Calu3 (cell line): ENCODE measurements at regions not wholly inside any gene's neighbourhood (a gene's known extent, or its start where the extent isn't known, plus 50 kb on each side); places are given as distances from the start of the nearest gene placed in this dataset.

Source experiments
- BruUV-seq: library from RNA; stranded (reverse); fragments of 400-500 nt; replicated peaks from 2 replicates; lab custom pipeline; 2021; lab: Mats Ljungman, UMichigan
- CTCF ChIA-PET: fragments of 300-600 bp; sonication (Branson Sonifier 250); formaldehyde crosslinking; loops from one replicate; lab custom pipeline; 2022; ENCODE audit warnings: antibody characterized with exemption; lab: Charles Lee
- DNase-seq: peaks from one replicate; pipeline ENCODE4 v3.0.0; 2022
- H3K27ac Mint-ChIP-seq: one replicate; pipeline ENCODE4 v1.8.0; 2022; ENCODE audit warnings: mixed read lengths; ENCODE audit not compliant: unreplicated experiment
- H3K27me3 Mint-ChIP-seq: one replicate; pipeline ENCODE4 v1.8.0; 2022; ENCODE audit warnings: mixed read lengths; ENCODE audit not compliant: unreplicated experiment
- H3K36me3 Mint-ChIP-seq: one replicate; pipeline ENCODE4 v1.8.0; 2022; ENCODE audit warnings: mild to moderate bottlenecking, moderate library complexity, mixed read lengths; ENCODE audit not compliant: insufficient read depth, unreplicated experiment
- H3K4me1 Mint-ChIP-seq: one replicate; pipeline ENCODE4 v1.8.0; 2022; ENCODE audit warnings: mild to moderate bottlenecking, low read depth, mixed read lengths; ENCODE audit not compliant: unreplicated experiment
- H3K4me3 Mint-ChIP-seq: one replicate; pipeline ENCODE4 v1.8.0; 2022; ENCODE audit warnings: mild to moderate bottlenecking, low read depth, moderate library complexity, mixed read lengths; ENCODE audit not compliant: unreplicated experiment
- H3K9me3 Mint-ChIP-seq: one replicate; pipeline ENCODE4 v1.8.0; 2022; ENCODE audit warnings: low read depth, mixed read lengths; ENCODE audit not compliant: unreplicated experiment
- CTCF ChIP-seq: fragments of 200-600 bp; IDR thresholded peaks from one replicate; pipeline ENCODE4 v1.8.0; 2022; ENCODE audit warnings: antibody characterized with exemption; ENCODE audit not compliant: unreplicated experiment
- intact Hi-C: fragments of 100-400 bp; cut with micrococcal nuclease; formaldehyde crosslinking; loops from one replicate; pipeline ENCODE4 v1.10.0; 2022; ENCODE audit not compliant: unreplicated experiment

GRCh38 chr6:23952245-23952644, 173.8 kb upstream of the NRSN1 start:
- H3K27me3 Mint-ChIP-seq = no peaks in the 10 kb centered on the region
- no peak overlapping the region for H3K27ac Mint-ChIP-seq
- BruUV-seq = no TSS peak
- intact Hi-C loops = no loop called here
- no peaks in the 10 kb centered on the region for H3K9me3 Mint-ChIP-seq
- no peak for DNase-seq
- H3K4me1 Mint-ChIP-seq = no peaks in the 10 kb centered on the region
- no peak for TF ChIP-seq CTCF
- H3K4me3 Mint-ChIP-seq = no peak overlapping the region
- CTCF ChIA-PET = no interaction called here
- H3K36me3 Mint-ChIP-seq = no peaks in the 10 kb centered on the region

- CTCF ChIA-PET = no interaction called here
- H3K4me3 Mint-ChIP-seq = no peak overlapping the region
- H3K9me3 Mint-ChIP-seq = no peaks in the 10 kb centered on the region
- intact Hi-C loops = no loop called here
- no peak for TF ChIP-seq CTCF
- H3K27me3 Mint-ChIP-seq = peaks cover 6% of the 10 kb centered on the region
- no peaks in the 10 kb centered on the region for H3K4me1 Mint-ChIP-seq
- H3K36me3 Mint-ChIP-seq = no peaks in the 10 kb centered on the region
- no peak for DNase-seq
- no peak overlapping the region for H3K27ac Mint-ChIP-seq
- no TSS peak for BruUV-seq
These were observed 172.0 kb upstream of the NRSN1 start for GRCh38 chr6:23953976-23954375.

- H3K36me3 Mint-ChIP-seq = no peaks in the 10 kb centered on the region
- BruUV-seq = no TSS peak
These were observed 169.0 kb upstream of the NRSN1 start for GRCh38 chr6:23957017-23957416.

GRCh38 chr6:23964865-23965264, 161.2 kb upstream of the NRSN1 start:
- peaks cover 4% of the 10 kb centered on the region for H3K27me3 Mint-ChIP-seq
- CTCF ChIA-PET = no interaction called here
- DNase-seq = no peak
- no peak overlapping the region for H3K4me3 Mint-ChIP-seq
- intact Hi-C loops = no loop called here
- no peaks in the 10 kb centered on the region for H3K4me1 Mint-ChIP-seq
- H3K27ac Mint-ChIP-seq = no peak overlapping the region
- BruUV-seq = no TSS peak
- no peaks in the 10 kb centered on the region for H3K9me3 Mint-ChIP-seq
- no peak for TF ChIP-seq CTCF
- H3K36me3 Mint-ChIP-seq = no peaks in the 10 kb centered on the region

More at GRCh38 chr6:23957017-23957416, 169.0 kb upstream of the NRSN1 start:
- H3K27me3 Mint-ChIP-seq = peaks cover 19% of the 10 kb centered on the region
- DNase-seq = no peak
- no peak overlapping the region for H3K27ac Mint-ChIP-seq
- H3K9me3 Mint-ChIP-seq = no peaks in the 10 kb centered on the region
- CTCF ChIA-PET = no interaction called here
- no peak for TF ChIP-seq CTCF
- H3K4me1 Mint-ChIP-seq = no peaks in the 10 kb centered on the region
- no peak overlapping the region for H3K4me3 Mint-ChIP-seq
- intact Hi-C loops = no loop called here
